ENCODE measurements at regions not wholly inside any gene's neighbourhood (a gene's known extent, or its start where the extent isn't known, plus 50 kb on each side); places are given as distances from the start of the nearest gene placed in this dataset.
"Not testable (repeated sequence)": the region's sequence is repeated elsewhere in the genome, so short reads cannot be mapped to it uniquely, and the experiment has no call there.

- DNase-seq (ENCODE audit: low read depth, low spot score): peak; percentile 98
These were observed 53.1 kb upstream of the ROPN1B start for GRCh38 chr3:125915792-125916375.

DNA sequence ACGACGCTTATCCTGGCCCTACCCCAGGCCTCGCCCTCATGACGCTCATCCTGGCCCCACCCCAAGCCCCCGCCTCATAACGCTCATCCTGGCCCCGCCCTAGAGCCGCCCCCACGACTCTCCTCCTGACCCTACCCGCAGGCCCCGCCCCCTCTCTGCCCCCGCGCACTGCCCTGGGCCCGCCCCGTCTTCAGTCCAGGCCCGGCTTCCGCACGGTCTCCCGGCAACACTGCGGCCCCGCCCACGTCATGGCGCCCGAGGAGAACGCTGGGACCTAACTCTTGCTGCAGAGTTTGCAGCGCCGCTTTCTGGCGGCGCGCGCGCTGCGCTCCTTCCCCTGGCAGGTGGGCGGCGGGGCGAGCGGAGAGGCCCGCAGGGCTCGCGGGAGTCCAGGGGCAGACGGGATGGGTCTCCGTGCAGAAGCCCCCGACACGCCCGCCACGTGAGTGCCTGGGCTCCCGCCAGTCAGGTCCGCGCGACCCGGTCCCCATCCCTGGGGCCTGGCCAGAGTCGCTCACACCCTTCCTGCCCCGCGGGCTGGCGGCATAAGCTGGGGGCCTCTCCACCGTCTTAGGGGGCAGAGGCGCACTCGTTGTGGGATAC, 52.5 kb upstream of the ROPN1B start:
- peak; percentile 85 for DNase-seq (ENCODE audit: low read depth, low spot score)

GRCh38 chr3:125917020-125917549, 51.9 kb upstream of the ROPN1B start:
- not testable (repeated sequence) for DNase-seq (ENCODE audit: low read depth, low spot score)

DNA sequence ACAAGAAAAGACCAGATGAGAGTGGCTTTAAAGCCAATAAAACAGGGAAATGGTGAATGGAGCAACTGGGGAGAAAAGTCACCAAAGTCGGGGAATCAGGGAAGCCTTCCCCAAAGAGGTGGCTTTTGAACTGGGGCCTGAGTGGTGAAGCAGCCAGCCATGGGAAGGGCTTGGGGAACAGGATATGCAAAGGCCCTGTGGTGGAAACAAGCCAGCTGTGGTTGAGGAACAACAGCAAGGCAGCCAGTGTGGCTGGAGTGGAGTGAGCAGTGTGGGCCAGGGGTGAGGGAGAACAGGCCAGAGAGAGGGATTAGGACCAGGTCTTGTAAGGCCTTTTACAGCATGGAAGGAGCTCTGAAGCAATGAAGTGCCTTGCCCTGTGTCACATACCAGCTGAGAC, 51.0 kb upstream of the ROPN1B start:
- not testable (repeated sequence) for DNase-seq (ENCODE audit: low read depth, low spot score)

GRCh38 chr3:125918451-125918850, 50.5 kb upstream of the ROPN1B start:
- DNase-seq (ENCODE audit: low read depth, low spot score): not testable (repeated sequence)

DNA sequence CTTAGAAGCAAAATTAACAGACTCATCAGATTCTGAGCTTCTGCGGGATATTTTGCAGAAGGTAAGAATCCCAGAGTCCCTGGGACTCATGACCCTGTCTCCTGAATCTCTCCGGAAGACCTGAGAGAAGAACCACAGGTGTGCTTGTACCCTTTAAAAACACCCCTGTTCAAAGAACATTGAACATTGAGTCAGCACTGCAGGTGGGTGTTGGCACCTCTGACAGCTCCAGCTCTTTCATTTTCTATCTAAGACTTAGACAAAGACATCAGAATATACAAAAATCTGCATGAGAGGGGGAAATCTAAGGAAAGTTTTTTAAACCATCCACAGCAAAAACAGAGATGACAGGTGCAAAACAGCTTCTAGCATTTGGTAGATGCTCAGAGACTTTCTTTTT, 50.1 kb upstream of the ROPN1B start:
- not testable (repeated sequence) for DNase-seq (ENCODE audit: low read depth, low spot score)

All from brain pericyte (primary cell).